ENCODE measurements at regions not wholly inside any gene's neighbourhood (a gene's known extent, or its start where the extent isn't known, plus 50 kb on each side); places are given as distances from the start of the nearest gene placed in this dataset.

DNA sequence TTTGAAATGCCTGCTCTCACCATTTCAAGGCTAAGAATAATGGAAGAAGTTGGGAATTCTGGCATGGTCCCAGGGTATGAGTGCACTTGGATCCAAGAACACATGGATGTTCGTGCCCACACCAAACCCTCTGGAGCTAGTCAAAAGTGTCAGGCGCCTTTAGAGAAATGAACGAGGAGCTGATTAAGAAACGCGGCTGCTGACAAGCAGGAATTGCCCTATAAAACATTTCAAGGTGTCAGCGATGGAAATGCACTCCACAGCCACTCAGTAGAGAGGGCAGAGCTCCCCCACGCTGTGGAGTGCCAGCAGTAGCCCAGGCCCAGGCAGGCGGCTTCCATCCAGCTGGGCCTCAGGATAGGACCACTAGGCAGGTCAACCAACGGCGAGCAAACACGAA, 213.7 kb downstream of the TTC32 start:
- H3K9me3 ChIP-seq (ENCODE audit: control insufficient read depth, low read depth, low read length) = no peaks in the 10 kb centered on the region
- Mint-ChIP-seq H3K27me3 (ENCODE audit: low read depth) (peaks cover 6% of the 10 kb centered on the region), H3K27ac (no peak overlapping the region), H3K36me3 (ENCODE audit: insufficient read depth in 1 of 3, low read depth in 3 of 3) (no peaks in the 10 kb centered on the region), H3K4me3 (no peak overlapping the region), H3K9me3 (no peaks in the 10 kb centered on the region), H3K4me1 (no peaks in the 10 kb centered on the region)
- no peak overlapping the region for H4K91ac ChIP-seq (ENCODE audit: insufficient read length, low read depth, low read length)
- H3K23ac ChIP-seq (ENCODE audit: insufficient read length, low read depth, low read length) = no peak overlapping the region
- no peak overlapping the region for H2AK5ac ChIP-seq (ENCODE audit: insufficient read length, low read length)
- H2BK120ac ChIP-seq (ENCODE audit: low read depth, low read length, poor library complexity, severe bottlenecking) = no peak overlapping the region
- H3T11ph ChIP-seq (ENCODE audit: low read length) = no peak overlapping the region
- H4K8ac ChIP-seq (replicated peaks; ENCODE audit: insufficient read length, low read depth, low read length) = no peak overlapping the region
- H3K56ac ChIP-seq (ENCODE audit: insufficient read length, low read depth, low read length) = no peak overlapping the region
- H3K4me1 ChIP-seq (ENCODE audit: insufficient read depth, low read length) = no peaks in the 10 kb centered on the region; the same call in 1 of the 2 replicates
- no peaks in the 10 kb centered on the region for H4K20me1 ChIP-seq (ENCODE audit: control insufficient read depth, insufficient read depth, insufficient read length)
- no peaks in the 10 kb centered on the region for H3K79me1 ChIP-seq (ENCODE audit: insufficient read depth, low read depth, low read length, poor library complexity, severe bottlenecking)
- H3K23me2 ChIP-seq (ENCODE audit: insufficient read length, low read depth, low read length, poor library complexity, severe bottlenecking) = no peaks in the 10 kb centered on the region
- no peak overlapping the region for H3K4me2 ChIP-seq (ENCODE audit: insufficient read depth, insufficient read length, low read length)
- no peak overlapping the region for H2BK20ac ChIP-seq (ENCODE audit: low read depth, low read length, poor library complexity, severe bottlenecking)
- H3K9ac ChIP-seq (ENCODE audit: extremely low read depth, insufficient read length, low read length) = no peak overlapping the region
- no peaks in the 10 kb centered on the region for H3K27me3 ChIP-seq (ENCODE audit: insufficient read depth, low read length)
- no peak overlapping the region for H2BK12ac ChIP-seq (ENCODE audit: insufficient read length, low read depth, low read length)
- H3K18ac ChIP-seq (ENCODE audit: insufficient read length, low read depth, low read length) = no peak overlapping the region
- no peak overlapping the region for H3K14ac ChIP-seq (ENCODE audit: insufficient read depth, low read length)
- H2BK15ac ChIP-seq (ENCODE audit: low read depth, low read length) = no peak overlapping the region
- no peaks in the 10 kb centered on the region for H3K79me2 ChIP-seq (ENCODE audit: insufficient read depth, low read length)
- TF ChIP-seq, protein P1, sequence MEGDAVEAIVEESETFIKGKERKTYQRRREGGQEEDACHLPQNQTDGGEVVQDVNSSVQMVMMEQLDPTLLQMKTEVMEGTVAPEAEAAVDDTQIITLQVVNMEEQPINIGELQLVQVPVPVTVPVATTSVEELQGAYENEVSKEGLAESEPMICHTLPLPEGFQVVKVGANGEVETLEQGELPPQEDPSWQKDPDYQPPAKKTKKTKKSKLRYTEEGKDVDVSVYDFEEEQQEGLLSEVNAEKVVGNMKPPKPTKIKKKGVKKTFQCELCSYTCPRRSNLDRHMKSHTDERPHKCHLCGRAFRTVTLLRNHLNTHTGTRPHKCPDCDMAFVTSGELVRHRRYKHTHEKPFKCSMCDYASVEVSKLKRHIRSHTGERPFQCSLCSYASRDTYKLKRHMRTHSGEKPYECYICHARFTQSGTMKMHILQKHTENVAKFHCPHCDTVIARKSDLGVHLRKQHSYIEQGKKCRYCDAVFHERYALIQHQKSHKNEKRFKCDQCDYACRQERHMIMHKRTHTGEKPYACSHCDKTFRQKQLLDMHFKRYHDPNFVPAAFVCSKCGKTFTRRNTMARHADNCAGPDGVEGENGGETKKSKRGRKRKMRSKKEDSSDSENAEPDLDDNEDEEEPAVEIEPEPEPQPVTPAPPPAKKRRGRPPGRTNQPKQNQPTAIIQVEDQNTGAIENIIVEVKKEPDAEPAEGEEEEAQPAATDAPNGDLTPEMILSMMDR (conservative IDR thresholded peaks at IDR 0.05) = no peak
- peak; percentile 12 for DNase-seq
- no peak overlapping the region for H3K4ac ChIP-seq (ENCODE audit: low read depth, low read length)
- no peak overlapping the region for H4K5ac ChIP-seq (ENCODE audit: insufficient read length, low read depth, low read length)
- H2AFZ ChIP-seq (ENCODE audit: low read length) = no peak overlapping the region
- H2BK5ac ChIP-seq (ENCODE audit: insufficient read length, low read length) = no peak overlapping the region
- WGBS (ENCODE audit: extremely low coverage, insufficient read length, low lambda C conversion rate) = no CpG with 5 or more reads among the region's 11 CpGs
- H3K27ac ChIP-seq (ENCODE audit: insufficient read length, low read depth, low read length) = no peak overlapping the region

Measured in H9 (cell line).